K562 (cell line): ENCODE measurements at regions not wholly inside any gene's neighbourhood (a gene's known extent, or its start where the extent isn't known, plus 50 kb on each side); places are given as distances from the start of the nearest gene placed in this dataset.

ENCODE experiments used
- ATAC-seq: fragments of 200-7000 bp; cut with Tn5 transposase; 3 replicates; pipeline ENCODE4 v1.9.1; 2020; ENCODE audit warnings: moderate library complexity
- BruUV-seq: library from RNA; stranded (reverse); fragments of 400-500 nt; replicated peaks from 2 replicates; lab custom pipeline; 2021; lab: Mats Ljungman, UMichigan
- CTCF ChIA-PET: fragments of 300-600 bp; formaldehyde crosslinking; extraction: SDS; loops from one replicate; lab custom pipeline; 2021; ENCODE audit warnings: low intra/inter-chr PET ratio; lab: Yijun Ruan, JAX
- POLR2A ChIA-PET: fragments of 300-600, 350-650 bp; sonication (Branson Sonifier 250); formaldehyde crosslinking; extraction: SDS; loops from one replicate; lab custom pipeline; 2021; ENCODE audit warnings: antibody characterized with exemption, inconsistent platforms; lab: Yijun Ruan, JAX
- DNase-seq, 4 experiments: peaks; one replicate each; pipeline versions ENCODE4 v3.0.0 to v3.0.0-alpha.2; 2011 to 2018; ENCODE audit warnings: low spot score in 3 of 4, mixed read lengths in 3 of 4; ENCODE audit errors: extremely low read depth in 1 of 4
- FAIRE-seq: peaks from 2 replicates; lab custom pipeline; 2011; peaks lifted over from hg19 to GRCh38; lab: Jason Lieb, UNC
- H2AFZ ChIP-seq: 2 replicates; pipeline ENCODE4 v1.6.0; 2011; ENCODE audit warnings: low read depth, low read length, control low read depth, inconsistent platforms
- H3K27ac ChIP-seq: fragments of 200-600 bp; 3 replicates; pipeline ENCODE4 v1.8.0; 2011; ENCODE audit warnings: low read depth, mild to moderate bottlenecking, control low read depth, inconsistent platforms, low read length, moderate library complexity, mixed read lengths; ENCODE audit errors: extremely low read depth
- H3K27me3 ChIP-seq, 2 experiments: fragments of 300-600 bp in 1 of 2; 2 replicates in 1 of 2; 3 replicates in 1 of 2; pipeline versions ENCODE4 v1.6.0 to v1.8.0; 2011; ENCODE audit warnings: inconsistent platforms in 2 of 2, low read length in 2 of 2, mild to moderate bottlenecking in 1 of 2, mixed read lengths in 1 of 2, moderate library complexity in 1 of 2; ENCODE audit not compliant: control insufficient read depth in 2 of 2, insufficient read depth in 2 of 2
- H3K36me3 ChIP-seq: fragments of 300-600 bp; 3 replicates; pipeline ENCODE4 v1.8.0; 2011; ENCODE audit warnings: mild to moderate bottlenecking, low read length, inconsistent platforms; ENCODE audit not compliant: control insufficient read depth, insufficient read depth
- H3K4me1 ChIP-seq, 2 experiments: fragments of 200-600 bp in 1 of 2; replicated peaks in 1 of 2; 2 replicates in 1 of 2; 3 replicates in 1 of 2; pipeline versions ENCODE4 v1.5.1 to v1.8.0; 2011; ENCODE audit warnings: inconsistent platforms in 2 of 2, low read length in 2 of 2, mild to moderate bottlenecking in 1 of 2, mixed read lengths in 1 of 2, moderate library complexity in 1 of 2; ENCODE audit not compliant: control insufficient read depth in 2 of 2, insufficient read depth in 2 of 2
- H3K4me2 ChIP-seq: 2 replicates; pipeline ENCODE4 v1.6.1; 2011; ENCODE audit warnings: low read length, control low read depth, inconsistent platforms, mixed read lengths; ENCODE audit not compliant: insufficient read depth
- H3K4me3 ChIP-seq: fragments of 200-600 bp; sonication (generic), shearing (Covaris generic); 2 replicates; pipeline ENCODE4 v1.5.1; 2016; ENCODE audit warnings: control low read depth, inconsistent platforms
- H3K79me2 ChIP-seq: fragments of 200-600 bp; 3 replicates; pipeline ENCODE4 v1.8.0; 2011; ENCODE audit warnings: low read length, inconsistent platforms; ENCODE audit not compliant: control insufficient read depth, insufficient read depth
- H3K9ac ChIP-seq, 2 experiments: 2 replicates each; pipeline versions ENCODE4 v1.6.0 to v1.6.1; 2011; ENCODE audit warnings: low read depth in 2 of 2, low read length in 2 of 2, control low read depth in 1 of 2, inconsistent platforms in 1 of 2, mild to moderate bottlenecking in 1 of 2, mixed read lengths in 1 of 2; ENCODE audit not compliant: insufficient read depth in 1 of 2
- H3K9me1 ChIP-seq: one replicate; pipeline ENCODE4 v1.6.0; 2011; ENCODE audit warnings: inconsistent platforms, mild to moderate bottlenecking, low read length, moderate library complexity; ENCODE audit not compliant: control insufficient read depth, insufficient read depth
- H3K9me3 ChIP-seq: replicated peaks from 2 replicates; pipeline ENCODE4 v1.5.1; 2011; ENCODE audit warnings: low read depth, low read length, inconsistent platforms; ENCODE audit not compliant: control insufficient read depth, insufficient read depth
- H4K20me1 ChIP-seq: replicated peaks from 2 replicates; pipeline ENCODE4 v1.6.1; 2011; ENCODE audit warnings: low read length, inconsistent platforms, mixed read lengths; ENCODE audit not compliant: control insufficient read depth, insufficient read depth
- CHD2 ChIP-seq: IDR thresholded peaks from 2 replicates; pipeline ENCODE4 v1.6.1; 2011; ENCODE audit warnings: low read depth, low read length
- EGR1 ChIP-seq: fragments of 450-650 bp; conservative IDR thresholded peaks from 2 replicates; pipeline ENCODE4 v1.6.1; 2017; ENCODE audit warnings: mild to moderate bottlenecking
- FOXM1 ChIP-seq, 2 experiments: fragments of 450-650 bp in 1 of 2; sonication (generic) in 1 of 2; formaldehyde crosslinking in 1 of 2; IDR thresholded peaks; 2 replicates each; pipeline versions ENCODE4 v1.6.1 to v1.9.0; 2017 to 2022; ENCODE audit warnings: low read depth in 2 of 2, mild to moderate bottlenecking in 2 of 2, missing genetic modification reagents in 1 of 2, moderate library complexity in 1 of 2
- ILF3 ChIP-seq: fragments of 450-650 bp; IDR thresholded peaks from 2 replicates; pipeline ENCODE4 v1.6.1; 2018; ENCODE audit warnings: antibody characterized with exemption, mild to moderate bottlenecking, moderate library complexity, borderline replicate concordance
- NR2C2 ChIP-seq, 2 experiments: fragments of 200-800 bp in 1 of 2; sonication (Bioruptor generic) in 1 of 2; sonication (generic) in 1 of 2; formaldehyde crosslinking in 1 of 2; IDR thresholded peaks; 2 replicates each; pipeline versions ENCODE4 v1.6.1 to v1.8.0; 2016 to 2022; ENCODE audit warnings: mild to moderate bottlenecking in 1 of 2, missing compliant biosample characterization in 1 of 2, missing genetic modification characterization in 1 of 2, missing genetic modification reagents in 1 of 2
- STAT5A ChIP-seq: IDR thresholded peaks from 2 replicates; pipeline ENCODE4 v1.6.1; 2012; ENCODE audit warnings: low read length, inconsistent platforms, borderline replicate concordance
- TCF7L2 ChIP-seq: fragments of 150-350 bp; IDR thresholded peaks from 2 replicates; pipeline ENCODE4 v1.6.1; 2016; ENCODE audit warnings: low read depth, mild to moderate bottlenecking, low read length, moderate library complexity
- TOE1 ChIP-seq, 2 experiments: fragments of 450-650 bp in 1 of 2; sonication (generic) in 1 of 2; formaldehyde crosslinking in 1 of 2; IDR thresholded peaks; 2 replicates each; pipeline versions ENCODE4 v1.7.1 to v1.8.0; 2016 to 2022; ENCODE audit warnings: borderline replicate concordance in 2 of 2, mild to moderate bottlenecking in 2 of 2, antibody characterized with exemption in 1 of 2, inconsistent platforms in 1 of 2, low read depth in 1 of 2, missing genetic modification reagents in 1 of 2, moderate library complexity in 1 of 2
- ZNF140 ChIP-seq: fragments of 250-450 bp; sonication (Bioruptor Pico); IDR thresholded peaks from 2 replicates; pipeline ENCODE4 v1.8.0; 2021; ENCODE audit warnings: moderate library complexity, mild to moderate bottlenecking, inconsistent platforms
- ZNF253 ChIP-seq: fragments of 250-450 bp; sonication (Bioruptor Pico); conservative IDR thresholded peaks from 2 replicates; pipeline ENCODE4 v1.6.1; 2021; ENCODE audit warnings: mild to moderate bottlenecking
- WGBS: fragments of 100-300 bp; shearing (Covaris generic); methylation state at CpG from one replicate; pipeline ENCODE4 v1.1.6; 2016; ENCODE audit warnings: low coverage, mixed read lengths; ENCODE audit not compliant: insufficient coverage; ENCODE audit errors: missing lambda C conversion rate; 5-methylcytosine and 5-hydroxymethylcytosine counted together
- in situ Hi-C: fragments of 300-500 bp; cut with MboI; formaldehyde crosslinking; loops from 4 replicates; pipeline ENCODE4 v1.15.0; 2018; ENCODE audit warnings: inconsistent platforms, mixed read lengths
- intact Hi-C: fragments of 100-400 bp; cut with micrococcal nuclease; formaldehyde crosslinking; loops from 2 replicates; pipeline ENCODE4 v1.14.2; 2022
- TF ChIP-seq, protein P1 (sequence below): IDR thresholded peaks from 2 replicates; pipeline ENCODE4 v1.6.1; 2011; ENCODE audit not compliant: insufficient read length; ENCODE audit errors: extremely low read depth
- TF ChIP-seq, protein P2 (sequence below): fragments of 250-450 bp; sonication (Bioruptor Pico); IDR thresholded peaks from 2 replicates; pipeline ENCODE4 v1.5.0; 2021; ENCODE audit warnings: mild to moderate bottlenecking, moderate library complexity

DNA sequence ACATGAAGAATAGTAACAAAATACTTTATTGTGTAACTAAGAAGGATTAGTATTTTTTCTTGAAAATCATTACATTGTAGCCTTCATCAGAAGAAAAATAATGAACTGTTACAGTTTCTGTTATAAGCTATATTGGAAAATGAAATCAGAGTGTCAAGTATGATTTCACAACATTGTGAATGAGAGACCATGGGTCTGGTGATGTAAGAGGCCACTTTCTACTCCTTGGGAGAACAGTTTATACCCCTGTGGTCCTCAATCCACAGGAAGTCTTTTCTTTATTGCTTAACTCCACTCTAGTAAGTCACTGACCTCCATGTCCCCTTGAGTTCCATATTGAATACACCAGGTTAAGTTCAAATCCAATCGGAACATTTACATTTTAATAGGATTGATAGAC is 218.7 kb upstream of the FERMT1 start:
- ChIA-PET POLR2A (interaction anchor here (0.6 kb wide), 1 partner anchor 8 kb away, joined by 3 read pairs; no protein-coding TSS in a partner anchor), CTCF (no interaction called here)
- H3K4me3 ChIP-seq: no peak overlapping the region
- BruUV-seq: no TSS peak
- H2AFZ ChIP-seq: no peak overlapping the region
- H3K27ac ChIP-seq: no peak overlapping the region
- ATAC-seq (no peak), FAIRE-seq (no peak), DNase-seq (no peak)
- intact Hi-C loops (no loop called here), in situ Hi-C loops (no loop called here)
- 0% methylated on average over 1 of the region's 1 CpG for WGBS
- H3K79me2 ChIP-seq: no peaks in the 10 kb centered on the region
- H3K9me1 ChIP-seq: no peaks in the 10 kb centered on the region
- no peaks in the 10 kb centered on the region for H3K27me3 ChIP-seq
- H3K36me3 ChIP-seq: no peaks in the 10 kb centered on the region
- H4K20me1 ChIP-seq: no peaks in the 10 kb centered on the region
- H3K9me3 ChIP-seq: no peaks in the 10 kb centered on the region
- no peaks in the 10 kb centered on the region for H3K4me1 ChIP-seq
- H3K4me2 ChIP-seq: no peak overlapping the region
- no peak overlapping the region for H3K9ac ChIP-seq
- TF ChIP-seq ILF3 (no peak), NR2C2 (CRISPR knock-in tag; IDR thresholded peaks at IDR 0.05) (no peak), NR2C2 (tag; IDR thresholded peaks at IDR 0.05) (no peak), TCF7L2 (no peak), STAT5A (no peak), CHD2 (no peak), TOE1 (IDR thresholded peaks at IDR 0.05; ENCODE audit: borderline replicate concordance) (no peak), TOE1 (CRISPR knock-in tag; IDR thresholded peaks at IDR 0.05; ENCODE audit: borderline replicate concordance, low read depth) (no peak), FOXM1 (IDR thresholded peaks at IDR 0.05; ENCODE audit: low read depth) (no peak), FOXM1 (CRISPR knock-in tag; IDR thresholded peaks at IDR 0.05; ENCODE audit: low read depth) (no peak), EGR1 (no peak), ZNF253 (CRISPR knock-in tag) (no peak), ZNF140 (CRISPR knock-in tag) (no peak)
- TF ChIP-seq, protein P1, sequence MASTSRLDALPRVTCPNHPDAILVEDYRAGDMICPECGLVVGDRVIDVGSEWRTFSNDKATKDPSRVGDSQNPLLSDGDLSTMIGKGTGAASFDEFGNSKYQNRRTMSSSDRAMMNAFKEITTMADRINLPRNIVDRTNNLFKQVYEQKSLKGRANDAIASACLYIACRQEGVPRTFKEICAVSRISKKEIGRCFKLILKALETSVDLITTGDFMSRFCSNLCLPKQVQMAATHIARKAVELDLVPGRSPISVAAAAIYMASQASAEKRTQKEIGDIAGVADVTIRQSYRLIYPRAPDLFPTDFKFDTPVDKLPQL: no peak
- TF ChIP-seq, protein P2, sequence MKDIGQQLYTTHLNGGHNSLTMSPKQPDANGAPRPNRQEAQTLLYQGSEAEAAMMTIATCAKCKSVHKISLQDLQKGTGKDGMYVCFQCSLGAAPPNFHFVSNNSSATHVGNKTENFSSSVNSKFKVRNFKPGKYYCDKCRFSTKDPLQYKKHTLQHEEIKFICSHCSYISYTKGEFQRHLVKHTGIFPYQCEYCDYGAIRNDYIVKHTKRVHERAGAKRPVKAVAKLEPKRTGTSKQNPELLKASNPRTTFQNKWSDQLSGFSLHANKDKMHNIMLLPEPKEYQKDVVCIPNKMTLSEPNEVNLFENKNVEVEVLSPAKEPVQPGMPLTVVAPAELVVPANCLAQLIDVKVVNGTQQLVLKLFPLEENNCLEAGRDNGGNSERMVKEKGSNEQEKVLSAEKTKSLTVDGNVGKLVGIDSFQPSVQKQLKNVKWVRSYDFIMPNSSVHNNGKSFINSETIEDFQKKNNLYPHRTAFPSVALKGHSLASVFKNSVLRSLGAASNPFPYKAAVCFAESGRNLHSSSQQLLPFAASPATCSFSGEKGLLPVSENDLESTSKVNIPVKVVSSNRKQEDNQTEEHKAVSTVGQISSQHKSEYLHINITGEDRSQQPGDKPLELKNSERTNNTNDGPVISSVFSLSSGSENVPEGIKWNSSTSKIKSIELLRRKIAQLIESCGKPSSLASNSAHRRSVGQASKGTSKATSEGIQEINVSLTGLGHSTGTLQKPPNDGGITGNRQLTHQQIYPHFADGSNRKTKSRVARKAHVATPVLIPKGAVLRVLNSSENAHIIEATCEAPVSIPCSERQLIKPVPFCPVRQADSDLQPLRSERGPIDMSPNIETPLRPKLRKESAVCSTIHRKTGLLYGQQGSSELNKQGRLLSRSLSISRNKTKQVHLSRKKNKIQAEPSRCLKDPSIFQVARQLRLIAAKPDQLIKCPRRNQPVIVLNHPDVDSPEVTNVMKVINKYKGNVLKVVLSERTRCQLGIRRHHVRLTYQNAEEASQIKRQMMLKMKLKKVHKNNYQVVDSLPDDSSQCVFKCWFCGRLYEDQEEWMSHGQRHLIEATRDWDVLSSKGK (CRISPR knock-in tag): no peak
